GM19023 (cell line): ENCODE measurements at regions not wholly inside any gene's neighbourhood (a gene's known extent, or its start where the extent isn't known, plus 50 kb on each side); places are given as distances from the start of the nearest gene placed in this dataset.
"Not testable (repeated sequence)": the region's sequence is repeated elsewhere in the genome, so short reads cannot be mapped to it uniquely, and the experiment has no call there.

Experiments used
- ATAC-seq: cut with Tn5 transposase; IDR thresholded peaks from one replicate; pipeline ENCODE4 v1.9.1; 2021; ENCODE audit warnings: mild to moderate bottlenecking, moderate library complexity; ENCODE audit not compliant: unreplicated experiment

DNA sequence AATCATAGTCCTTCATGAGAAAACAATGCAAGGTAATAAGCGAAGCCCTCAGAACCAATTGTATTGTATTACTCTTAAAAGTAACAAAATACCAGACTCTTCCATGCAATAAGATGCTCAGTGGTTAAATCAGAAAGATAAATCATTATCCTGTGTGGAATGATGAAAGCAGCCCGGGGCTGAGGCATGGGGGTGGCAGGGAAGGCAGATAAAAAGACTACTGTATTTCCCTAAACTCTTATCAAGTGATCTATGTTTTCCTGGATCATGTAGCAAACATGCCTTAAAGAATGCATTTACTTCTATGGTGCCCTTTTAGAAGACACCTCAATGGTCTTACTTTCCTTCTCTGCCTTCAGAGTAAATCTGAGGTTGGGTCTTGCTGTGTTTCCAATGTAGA lies 105.6 kb upstream of the DAPK1 start:
- no peak for ATAC-seq

DNA sequence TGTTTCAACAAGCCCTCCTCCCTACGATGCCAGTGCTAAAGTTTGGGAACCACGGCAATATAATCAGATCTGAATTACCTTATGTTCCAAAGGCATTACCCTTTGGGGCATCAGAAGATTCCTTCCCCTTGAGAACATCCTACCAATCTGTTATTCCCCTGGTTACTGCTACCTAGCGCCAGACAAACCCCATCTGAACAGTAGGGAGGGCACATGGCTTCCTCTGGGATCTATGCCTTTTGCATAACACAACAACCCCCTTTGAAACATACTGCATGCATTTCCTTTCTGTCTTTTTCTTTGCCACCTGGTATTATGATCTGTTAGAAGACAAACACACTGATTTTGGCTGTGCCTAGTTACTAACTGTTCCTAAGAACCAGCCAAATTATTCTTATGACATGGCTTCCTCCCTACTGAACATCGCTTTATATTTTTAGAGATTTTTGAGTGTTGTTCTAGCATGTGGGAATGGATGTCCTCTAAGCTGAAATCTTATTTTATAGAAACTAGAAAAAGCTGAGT lies 103.9 kb upstream of the DAPK1 start:
- no peak for ATAC-seq

DNA sequence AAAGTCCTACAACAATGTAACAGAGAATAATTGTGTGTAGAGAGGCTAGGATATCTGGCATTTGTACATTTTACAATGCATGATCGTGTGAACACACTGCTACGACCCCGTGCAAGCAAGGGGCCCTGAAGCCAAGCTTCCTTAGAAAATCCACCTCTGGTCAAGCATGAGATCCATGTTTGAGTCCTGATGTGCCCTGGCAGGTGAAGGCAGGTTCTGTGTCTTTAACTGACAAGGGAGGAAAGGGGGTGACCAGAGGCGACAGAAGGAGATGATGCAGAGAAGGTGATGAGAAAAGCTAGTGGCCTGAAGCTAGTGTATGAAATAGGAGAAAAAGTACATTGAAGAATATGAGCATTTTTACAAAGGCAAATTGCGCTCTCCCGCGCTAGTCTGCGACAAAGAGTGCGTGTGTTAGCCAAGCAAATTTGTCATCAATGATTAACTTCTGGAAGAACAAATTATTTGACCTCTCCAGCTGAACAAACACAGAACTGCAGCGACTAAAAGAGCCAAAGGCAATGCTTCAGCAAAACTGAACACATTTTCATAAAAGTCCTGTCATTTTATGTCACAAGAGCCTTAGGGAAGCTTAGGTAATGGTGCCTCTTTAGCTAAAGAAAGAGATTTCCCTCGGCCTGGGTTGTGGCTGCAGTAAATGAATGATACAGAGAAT lies 101.7 kb upstream of the DAPK1 start:
- no peak for ATAC-seq

DNA sequence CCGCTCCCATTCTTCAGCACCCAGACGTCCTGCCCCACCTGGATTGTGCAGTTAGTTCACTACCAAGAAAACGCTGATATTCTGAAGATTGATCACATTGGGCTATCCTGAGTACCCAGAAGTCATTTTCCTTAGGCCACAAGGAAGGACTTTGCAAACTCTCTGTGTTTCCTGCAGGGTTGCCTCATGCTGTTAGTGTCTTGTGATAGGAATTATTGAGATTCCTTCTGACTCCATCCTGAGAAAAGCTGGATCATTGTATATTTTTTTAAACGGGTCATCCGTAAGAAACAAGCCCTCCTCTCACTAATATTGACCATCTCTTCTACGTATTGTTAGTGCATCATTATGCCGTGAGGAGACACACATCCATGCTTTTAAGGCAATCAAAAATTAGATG lies 96.0 kb upstream of the DAPK1 start:
- ATAC-seq, result no peak

DNA sequence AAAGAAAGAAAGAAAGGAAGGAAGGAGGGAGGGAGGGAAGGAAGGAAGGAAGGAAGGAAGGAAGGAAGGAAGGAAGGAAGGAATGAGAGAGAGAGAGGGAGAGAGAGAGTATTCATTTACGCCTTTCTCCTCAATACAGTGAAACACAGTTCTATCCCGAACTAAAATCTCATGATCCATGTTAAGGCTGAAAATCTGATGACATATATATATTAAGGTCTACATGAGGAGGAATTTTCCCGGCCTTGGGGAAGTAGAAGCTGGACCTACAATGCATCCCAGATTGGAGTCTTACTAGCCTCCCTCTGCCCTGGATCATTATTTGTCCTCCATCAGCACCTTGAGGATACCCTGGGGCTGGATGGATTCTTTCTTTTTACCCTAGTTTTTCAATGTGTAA lies 95.1 kb upstream of the DAPK1 start:
- no peak for ATAC-seq

DNA sequence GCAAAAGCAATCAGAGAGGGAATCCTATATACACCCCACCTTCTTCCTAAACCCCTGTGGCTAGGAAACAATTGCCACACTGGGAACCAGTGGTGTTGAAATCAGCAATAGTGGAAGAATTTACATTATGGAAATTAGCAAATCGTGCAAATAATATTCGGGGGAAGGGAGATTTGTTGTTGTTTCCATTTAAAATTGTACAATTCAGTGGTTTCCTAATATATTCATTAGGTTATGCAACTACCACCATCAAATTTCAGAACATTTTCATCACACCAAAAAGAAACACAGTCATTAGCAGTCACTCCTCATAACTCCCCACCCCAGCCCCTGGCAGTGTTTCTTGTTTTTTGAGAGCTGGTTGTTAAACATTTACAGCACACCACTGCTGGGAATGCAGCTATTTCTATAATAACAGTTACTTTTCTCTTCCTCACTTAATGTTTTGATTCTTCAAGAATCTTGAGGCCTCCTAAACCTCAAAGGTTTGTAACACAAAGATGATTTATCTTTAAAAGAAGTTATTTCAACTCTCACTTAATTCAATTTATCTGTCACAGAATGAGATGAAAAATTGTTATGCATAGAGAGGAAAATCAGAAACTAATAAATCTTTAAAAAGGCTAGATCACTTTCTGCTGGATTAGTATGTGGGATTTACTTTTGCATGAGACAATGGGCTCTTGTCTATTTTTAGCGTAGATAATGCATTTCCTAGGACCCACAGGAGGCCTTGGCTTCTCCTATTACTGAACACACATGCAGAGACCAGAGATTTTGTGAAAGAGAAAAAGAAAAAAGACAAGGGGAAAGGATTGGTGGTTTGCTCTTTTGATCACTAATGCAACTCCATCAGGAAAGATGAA lies 91.8 kb upstream of the DAPK1 start:
- no peak for ATAC-seq

DNA sequence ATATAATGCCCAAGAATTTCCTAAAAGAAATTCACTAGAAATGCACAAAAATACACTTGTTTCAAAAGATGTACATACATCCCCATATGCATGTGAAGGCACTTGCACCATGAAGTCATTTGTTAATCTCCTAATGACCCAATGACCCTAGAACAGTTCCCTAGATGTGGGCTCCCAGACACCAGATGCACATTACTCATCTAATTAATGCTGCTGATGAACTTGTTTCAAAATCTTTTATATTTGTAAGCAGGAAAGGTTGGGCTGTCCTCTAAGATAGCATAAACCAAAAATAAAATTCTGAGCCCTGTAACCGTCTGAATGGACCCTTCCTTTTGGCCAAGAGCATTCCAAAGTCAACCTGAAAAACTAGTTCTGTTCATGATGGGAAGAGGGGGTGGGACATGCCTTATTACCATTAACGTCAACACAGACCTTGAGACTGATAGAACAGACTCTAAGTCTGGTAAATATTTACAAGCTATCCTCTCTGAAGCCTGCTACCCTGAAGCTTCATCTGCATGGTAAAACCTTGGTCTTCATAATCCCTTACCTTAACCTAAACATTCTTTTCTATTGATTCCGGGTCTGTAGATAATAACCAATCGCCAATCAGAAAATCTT lies 91.0 kb upstream of the DAPK1 start:
- no peak for ATAC-seq

DNA sequence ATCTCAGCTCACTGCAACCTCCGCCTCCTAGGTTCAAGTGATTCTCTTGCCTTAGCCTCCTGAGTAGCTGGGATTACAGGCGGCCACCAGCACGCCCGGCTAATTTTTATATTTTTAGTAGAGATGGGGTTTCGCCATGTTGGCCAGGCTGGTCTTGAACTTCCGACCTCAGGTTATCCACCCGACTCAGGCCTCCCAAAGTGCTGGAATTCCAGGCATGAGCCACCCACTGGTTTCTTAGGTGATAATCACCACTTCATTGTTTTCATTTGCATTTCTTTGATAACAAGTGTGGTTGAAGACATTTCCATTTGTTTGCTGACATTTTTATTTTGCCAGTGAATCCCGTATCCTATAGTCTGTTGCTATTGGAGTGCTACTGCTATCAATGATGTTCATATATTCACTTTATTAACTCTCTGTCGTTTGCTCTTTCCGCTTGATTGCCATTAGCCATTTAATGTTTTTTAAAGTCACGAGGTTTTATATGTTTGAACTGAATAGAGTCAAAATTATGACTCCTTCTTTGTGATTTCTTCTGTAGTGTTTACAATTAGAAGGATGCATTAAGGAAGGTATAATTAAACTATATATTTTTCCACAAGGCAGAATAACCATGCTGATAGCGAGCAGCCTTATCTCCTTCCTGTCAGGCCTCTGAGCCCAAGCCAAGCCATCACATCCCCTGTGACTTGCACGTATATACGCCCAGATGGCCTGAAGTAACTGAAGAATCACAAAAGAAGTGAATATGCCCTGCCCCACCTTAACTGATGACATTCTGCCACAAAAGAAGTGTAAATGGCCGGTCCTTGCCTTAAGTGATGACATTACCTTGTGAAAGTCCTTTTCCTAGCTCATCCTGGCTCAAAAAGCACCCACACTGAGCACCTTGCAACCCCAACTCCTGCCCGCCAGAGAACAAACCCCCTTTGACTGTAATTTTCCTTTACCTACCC lies 87.3 kb upstream of the DAPK1 start:
- not testable (repeated sequence) for ATAC-seq

DNA sequence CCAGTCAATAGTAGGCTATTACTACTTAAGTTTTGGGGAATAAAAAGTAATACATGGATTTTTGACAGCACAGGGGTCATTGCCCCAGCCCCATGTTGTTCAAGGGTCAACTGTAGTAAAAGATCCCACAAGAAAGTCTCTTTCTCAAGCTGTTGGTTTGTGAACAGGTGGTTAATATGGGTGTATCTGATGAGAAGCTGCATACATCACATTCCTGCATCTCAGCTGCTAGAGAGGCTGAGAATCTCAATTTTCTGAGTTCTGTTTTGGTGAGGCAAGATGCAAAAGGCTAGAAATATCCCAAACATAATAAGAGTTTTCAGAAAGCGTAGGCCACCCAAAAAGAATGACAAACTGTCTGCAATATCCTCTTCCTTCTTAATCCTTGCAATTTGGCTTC lies 76.8 kb upstream of the DAPK1 start:
- ATAC-seq, result no peak

DNA sequence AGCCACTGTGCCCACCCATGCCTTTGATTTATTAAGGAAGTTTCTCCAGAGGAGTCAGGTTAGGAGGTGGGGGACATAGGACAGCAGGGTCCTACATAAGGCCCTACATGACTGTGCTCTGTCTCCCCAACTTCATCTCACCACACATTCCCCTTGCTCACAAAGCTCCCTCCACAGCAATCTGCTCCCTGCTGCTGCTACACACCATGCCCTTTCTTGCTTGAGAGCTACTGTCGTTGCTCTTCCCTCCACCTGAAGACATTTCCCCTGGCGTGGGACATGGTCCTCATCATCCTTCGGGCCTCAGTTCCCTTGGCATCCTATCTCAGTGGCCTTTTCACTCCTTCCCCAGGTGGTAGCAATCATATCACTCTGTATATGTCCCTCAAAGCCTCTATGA lies 75.9 kb upstream of the DAPK1 start:
- no peak for ATAC-seq

DNA sequence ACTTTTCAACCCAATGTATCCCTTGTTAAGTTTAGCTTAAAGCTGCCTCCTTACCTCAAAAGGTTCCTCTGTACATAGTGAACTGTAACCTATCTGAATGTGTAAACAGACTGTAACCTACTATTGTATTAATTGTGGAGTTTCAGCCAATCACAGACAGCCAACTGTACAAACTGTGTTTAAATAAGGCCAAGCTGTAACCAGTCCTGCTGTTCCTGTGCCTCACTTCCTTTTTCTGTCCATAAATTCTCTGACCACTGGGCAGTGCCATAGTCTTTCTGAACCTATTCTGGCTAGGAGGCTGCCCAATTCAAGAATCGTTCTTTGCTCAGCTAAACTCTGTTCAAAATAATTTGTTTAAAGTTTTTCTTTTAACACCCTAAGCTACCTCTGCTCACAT lies 74.7 kb upstream of the DAPK1 start:
- ATAC-seq, result no peak

DNA sequence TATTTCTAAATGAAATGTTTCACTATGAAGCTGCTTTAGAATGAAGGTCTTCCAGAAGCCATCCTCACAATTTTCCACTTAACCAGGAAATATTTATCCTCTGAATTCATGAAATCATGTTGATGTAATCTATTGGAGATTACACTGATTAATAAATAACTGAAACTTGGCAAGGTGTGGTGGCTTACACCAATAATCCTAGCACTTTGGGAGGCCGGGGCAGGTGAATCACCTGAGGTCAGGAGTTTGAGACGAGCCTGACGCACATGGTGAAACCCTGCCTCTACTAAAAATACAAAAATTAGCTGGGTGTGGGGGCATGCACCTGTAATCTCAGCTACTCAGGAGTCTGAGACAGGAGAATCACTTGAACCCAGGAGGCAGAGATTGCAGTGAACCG lies 73.8 kb upstream of the DAPK1 start:
- not testable (repeated sequence) for ATAC-seq

DNA sequence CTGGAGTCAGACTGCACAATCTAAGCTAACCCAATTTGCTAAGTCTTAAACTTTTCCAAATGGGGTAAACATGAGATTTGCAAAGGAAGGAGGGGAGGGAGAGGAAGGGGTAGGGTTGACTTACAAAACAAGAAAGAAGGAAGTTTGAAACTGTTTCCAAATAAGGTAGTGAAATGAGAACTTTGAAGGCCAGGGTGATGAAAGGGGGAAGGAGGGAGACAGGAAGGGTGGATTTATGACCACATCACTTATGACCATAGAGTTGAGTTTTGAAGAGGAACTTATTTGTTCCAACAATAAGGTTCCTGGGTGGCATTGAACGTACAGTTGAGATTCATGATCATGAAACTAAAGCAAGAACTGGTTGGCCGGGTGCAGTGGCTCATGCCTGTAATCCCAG lies 72.5 kb upstream of the DAPK1 start:
- no peak for ATAC-seq

DNA sequence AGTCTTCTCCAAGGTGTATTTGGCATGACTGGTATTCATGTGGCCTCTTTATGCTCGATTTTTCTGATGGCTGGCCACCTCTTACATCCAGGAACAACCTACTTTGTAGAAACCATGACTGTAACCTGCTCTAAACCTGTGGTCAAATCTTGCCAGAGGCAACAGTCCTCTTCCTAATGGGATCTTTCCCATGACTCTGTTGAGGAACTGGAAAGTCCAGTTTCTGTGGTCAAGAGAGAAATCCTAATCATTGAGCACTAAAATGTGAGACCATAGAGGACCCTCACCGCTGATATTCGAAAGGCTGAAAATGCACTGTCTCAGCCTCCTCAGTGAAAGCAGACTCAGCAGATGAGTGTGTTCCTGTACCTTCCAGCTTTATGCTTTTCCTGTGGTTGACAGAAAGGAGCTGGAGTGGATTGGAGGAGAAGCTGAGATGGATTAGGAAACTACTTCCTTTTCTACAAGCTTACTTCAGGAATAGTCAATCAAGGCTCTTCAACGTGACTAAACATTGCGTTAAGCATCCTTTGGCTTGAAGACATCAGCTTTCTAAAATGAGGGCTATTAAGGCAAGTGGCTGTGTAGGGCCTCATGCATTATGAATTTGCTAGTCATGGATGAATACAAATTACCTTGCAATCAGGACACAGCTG lies 69.7 kb upstream of the DAPK1 start:
- no peak for ATAC-seq

DNA sequence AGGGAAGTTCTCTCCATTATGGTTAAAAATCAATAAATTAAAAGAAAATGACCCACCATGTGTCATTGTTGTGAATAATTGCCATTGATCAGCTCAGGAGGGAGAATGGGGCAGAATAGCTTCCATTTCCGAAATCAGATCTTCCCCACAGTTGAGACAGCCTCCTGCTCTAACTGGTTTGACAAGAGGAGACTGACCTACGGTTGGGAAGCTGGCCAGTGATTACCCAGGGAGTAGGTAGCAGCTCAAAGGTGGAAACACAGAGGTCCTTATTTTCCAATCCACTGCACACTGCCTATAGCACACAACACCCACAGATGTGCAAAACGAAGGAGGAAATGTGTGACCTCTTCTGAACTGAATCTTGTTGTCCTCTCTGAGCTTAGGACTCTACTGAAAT lies 69.0 kb upstream of the DAPK1 start:
- no peak for ATAC-seq

DNA sequence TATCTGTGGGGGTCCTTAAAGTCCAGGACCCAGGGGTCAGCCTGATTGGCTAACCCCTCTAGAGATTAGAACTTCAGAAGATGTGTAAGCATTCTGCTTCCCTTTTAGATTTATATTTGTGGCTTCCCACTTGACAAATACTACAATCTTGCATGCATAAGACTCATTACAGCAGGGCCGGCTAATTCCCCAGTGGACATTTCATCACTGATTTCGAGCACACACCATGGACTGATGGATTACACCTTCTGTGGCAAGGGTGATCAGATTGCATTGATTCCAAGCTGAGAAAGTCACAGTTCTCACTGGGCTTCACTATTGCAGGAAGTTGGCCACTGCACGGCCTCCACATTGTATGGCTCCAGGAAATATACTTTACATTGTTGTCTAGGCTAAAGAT lies 65.8 kb upstream of the DAPK1 start:
- ATAC-seq, result no peak

DNA sequence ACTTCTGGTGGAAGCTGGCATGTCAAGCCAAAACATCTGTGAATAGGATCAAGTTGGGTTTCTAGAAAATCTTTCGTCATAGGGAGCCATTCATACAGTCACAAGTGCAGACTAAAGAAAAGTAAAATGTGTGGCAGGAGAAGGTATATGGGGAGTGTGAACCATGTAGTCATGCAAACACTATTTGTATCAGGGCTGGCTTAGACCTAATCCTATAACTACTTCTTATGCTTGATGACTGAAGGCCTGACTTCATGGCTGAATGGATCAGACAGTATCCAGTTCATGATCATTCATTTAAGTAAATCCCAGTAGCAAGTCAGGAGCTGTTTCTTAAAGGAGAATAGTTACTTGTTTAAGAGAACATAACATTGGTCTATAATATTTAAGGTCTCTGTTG lies 63.8 kb upstream of the DAPK1 start:
- ATAC-seq, result no peak

DNA sequence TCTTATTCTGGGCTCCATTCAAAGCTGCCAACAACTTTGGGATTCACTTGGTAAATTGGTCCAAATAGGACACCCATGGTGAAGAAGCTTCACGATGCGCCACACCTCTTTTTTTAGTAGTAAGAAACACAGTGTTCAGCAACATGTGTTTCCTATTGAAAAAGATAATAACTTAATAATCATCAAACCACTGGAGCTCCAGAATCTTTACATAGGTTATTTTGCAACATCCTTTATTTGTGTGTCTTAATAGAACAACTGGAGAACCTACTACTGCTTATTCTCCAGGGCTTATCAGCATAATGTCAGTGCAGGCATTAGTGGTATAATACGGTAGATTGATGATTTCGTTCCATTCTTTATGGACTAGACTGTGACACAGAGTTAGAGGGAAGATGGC lies 63.3 kb upstream of the DAPK1 start:
- no peak for ATAC-seq

DNA sequence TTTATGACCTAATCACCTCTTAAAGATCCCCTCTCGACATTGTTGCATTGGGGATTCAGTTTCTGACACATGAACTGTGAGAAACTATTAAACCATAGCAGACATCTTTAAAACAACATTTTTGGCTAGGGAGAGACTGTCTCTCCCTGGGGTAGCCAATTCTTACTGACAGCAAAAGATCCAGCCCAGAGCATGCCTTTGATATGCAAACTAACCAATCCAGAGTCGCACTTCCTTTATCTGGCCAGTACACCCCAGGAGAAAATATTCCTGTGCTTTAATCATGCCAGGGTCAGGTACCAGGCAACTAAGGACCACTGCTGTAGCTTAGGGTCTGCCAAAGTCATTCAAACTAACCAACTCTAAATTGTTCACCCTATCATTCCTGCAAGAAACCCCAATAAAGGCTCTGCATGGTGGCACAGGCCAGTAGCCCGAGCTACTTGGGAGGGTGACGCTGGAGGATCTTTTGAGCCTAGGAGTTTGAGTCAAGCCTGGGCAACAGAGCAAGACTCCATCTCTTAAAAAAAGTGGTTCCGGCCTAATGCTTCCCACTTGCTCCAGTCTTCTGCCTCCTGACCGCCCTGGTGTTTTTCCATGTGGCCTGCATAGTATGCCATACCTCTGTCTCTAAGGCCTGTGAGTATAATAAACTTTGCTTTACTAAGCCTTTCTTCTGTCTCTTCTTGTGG lies 62.3 kb upstream of the DAPK1 start:
- no peak for ATAC-seq

DNA sequence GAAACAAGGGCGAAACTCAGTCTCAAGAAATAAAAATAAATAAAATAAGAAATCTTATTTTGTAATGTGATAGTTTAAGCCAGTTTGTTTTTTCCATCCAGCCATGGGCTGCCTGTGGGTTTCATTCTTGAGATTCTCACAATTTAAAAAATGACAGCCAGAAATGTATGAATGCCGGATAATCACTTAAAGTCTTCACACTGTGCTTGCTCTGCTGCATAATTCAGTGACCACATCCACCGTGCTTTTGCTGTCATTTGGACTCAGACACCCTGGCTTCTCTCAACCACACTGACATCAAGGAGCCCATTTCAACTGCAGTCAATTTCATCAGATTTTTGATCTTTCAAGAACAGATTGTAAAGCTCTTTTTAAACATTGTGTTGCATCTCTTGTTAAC lies 61.0 kb upstream of the DAPK1 start:
- no peak for ATAC-seq
